Calu3 (cell line): ENCODE measurements at regions not wholly inside any gene's neighbourhood (a gene's known extent, or its start where the extent isn't known, plus 50 kb on each side); places are given as distances from the start of the nearest gene placed in this dataset.

Experiments used
- BruUV-seq: library from RNA; stranded (reverse); fragments of 400-500 nt; replicated peaks from 2 replicates; lab custom pipeline; 2021; lab: Mats Ljungman, UMichigan
- CTCF ChIA-PET: fragments of 300-600 bp; sonication (Branson Sonifier 250); formaldehyde crosslinking; loops from one replicate; lab custom pipeline; 2022; ENCODE audit warnings: antibody characterized with exemption; lab: Charles Lee
- DNase-seq: peaks from one replicate; pipeline ENCODE4 v3.0.0; 2022
- H3K27ac Mint-ChIP-seq: one replicate; pipeline ENCODE4 v1.8.0; 2022; ENCODE audit warnings: mixed read lengths; ENCODE audit not compliant: unreplicated experiment
- H3K27me3 Mint-ChIP-seq: one replicate; pipeline ENCODE4 v1.8.0; 2022; ENCODE audit warnings: mixed read lengths; ENCODE audit not compliant: unreplicated experiment
- H3K36me3 Mint-ChIP-seq: one replicate; pipeline ENCODE4 v1.8.0; 2022; ENCODE audit warnings: mild to moderate bottlenecking, moderate library complexity, mixed read lengths; ENCODE audit not compliant: insufficient read depth, unreplicated experiment
- H3K4me1 Mint-ChIP-seq: one replicate; pipeline ENCODE4 v1.8.0; 2022; ENCODE audit warnings: mild to moderate bottlenecking, low read depth, mixed read lengths; ENCODE audit not compliant: unreplicated experiment
- H3K4me3 Mint-ChIP-seq: one replicate; pipeline ENCODE4 v1.8.0; 2022; ENCODE audit warnings: mild to moderate bottlenecking, low read depth, moderate library complexity, mixed read lengths; ENCODE audit not compliant: unreplicated experiment
- H3K9me3 Mint-ChIP-seq: one replicate; pipeline ENCODE4 v1.8.0; 2022; ENCODE audit warnings: low read depth, mixed read lengths; ENCODE audit not compliant: unreplicated experiment
- CTCF ChIP-seq: fragments of 200-600 bp; IDR thresholded peaks from one replicate; pipeline ENCODE4 v1.8.0; 2022; ENCODE audit warnings: antibody characterized with exemption; ENCODE audit not compliant: unreplicated experiment
- intact Hi-C: fragments of 100-400 bp; cut with micrococcal nuclease; formaldehyde crosslinking; loops from one replicate; pipeline ENCODE4 v1.10.0; 2022; ENCODE audit not compliant: unreplicated experiment

GRCh38 chr2:220614064-220614463, 958.0 kb downstream of the EPHA4 start:
- intact Hi-C loops: no loop called here
- no peak overlapping the region for H3K27ac Mint-ChIP-seq
- H3K36me3 Mint-ChIP-seq: peaks cover 5% of the 10 kb centered on the region
- H3K4me1 Mint-ChIP-seq: peaks cover 15% of the 10 kb centered on the region
- no peak for TF ChIP-seq CTCF
- no peak overlapping the region for H3K4me3 Mint-ChIP-seq
- CTCF ChIA-PET: interaction anchor here (0.6 kb wide), 1 partner anchor 9 kb away, joined by 6 read pairs; no protein-coding TSS in a partner anchor
- H3K9me3 Mint-ChIP-seq: peaks cover 2% of the 10 kb centered on the region
- H3K27me3 Mint-ChIP-seq: no peaks in the 10 kb centered on the region
- BruUV-seq: no TSS peak
- DNase-seq: no peak

DNA sequence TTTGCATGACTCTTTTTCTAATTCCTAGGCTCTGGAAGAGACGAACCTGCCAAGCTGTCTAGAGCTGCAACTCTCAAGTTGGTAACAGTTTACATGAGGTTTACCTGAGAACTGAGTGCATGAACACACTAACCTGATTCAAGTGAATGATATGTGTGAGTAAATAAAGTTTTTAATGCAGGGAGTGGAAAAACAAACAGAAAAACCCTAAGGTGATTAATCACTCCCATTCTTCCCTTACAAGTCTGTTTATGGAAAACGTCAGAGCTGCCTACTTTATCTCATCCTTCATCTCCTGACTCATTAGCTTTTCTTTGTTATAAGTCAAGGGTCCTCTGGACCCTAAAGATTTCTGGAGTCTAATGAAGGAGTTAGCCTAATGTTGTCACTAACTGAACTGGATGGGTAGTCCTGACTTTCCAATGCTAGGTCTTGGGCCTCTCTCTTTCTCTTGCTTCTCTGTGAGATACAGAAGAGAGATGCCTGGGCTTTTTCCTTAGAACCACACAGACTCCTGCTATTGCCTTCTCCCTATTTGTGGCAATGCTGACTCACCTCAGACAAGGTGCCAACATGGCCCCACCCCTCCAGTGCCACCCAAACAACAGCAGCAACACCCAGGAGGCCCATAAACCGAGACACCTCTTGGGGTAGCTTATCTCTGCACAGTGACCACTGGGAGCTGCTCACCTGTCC, 952.4 kb downstream of the EPHA4 start:
- DNase-seq: peak; percentile 72
- CTCF ChIA-PET: interaction anchor here (0.6 to 1.0 kb wide), 3 partner anchors 947 to 1574 kb away, joined by 3 to 10 read pairs (median 6); no protein-coding TSS in a partner anchor
- intact Hi-C loops: loop anchor here (5.0 kb wide), 1 partner anchor 392 kb away; no protein-coding TSS in a partner anchor
- Mint-ChIP-seq H3K4me1 (peaks cover 37% of the 10 kb centered on the region), H3K9me3 (no peaks in the 10 kb centered on the region), H3K4me3 (peak overlapping the region; percentile 6), H3K36me3 (peaks cover 17% of the 10 kb centered on the region), H3K27me3 (no peaks in the 10 kb centered on the region), H3K27ac (peak overlapping the region; percentile 93)
- no peak for TF ChIP-seq CTCF
- BruUV-seq: no TSS peak

GRCh38 chr2:220626603-220627002, 945.5 kb downstream of the EPHA4 start:
- Mint-ChIP-seq H3K9me3 (no peaks in the 10 kb centered on the region), H3K4me3 (no peak overlapping the region), H3K4me1 (peaks cover 30% of the 10 kb centered on the region), H3K27ac (no peak overlapping the region), H3K27me3 (no peaks in the 10 kb centered on the region), H3K36me3 (no peaks in the 10 kb centered on the region)
- intact Hi-C loops: no loop called here
- TF ChIP-seq CTCF: no peak
- BruUV-seq: no TSS peak
- CTCF ChIA-PET: no interaction called here
- no peak for DNase-seq

DNA sequence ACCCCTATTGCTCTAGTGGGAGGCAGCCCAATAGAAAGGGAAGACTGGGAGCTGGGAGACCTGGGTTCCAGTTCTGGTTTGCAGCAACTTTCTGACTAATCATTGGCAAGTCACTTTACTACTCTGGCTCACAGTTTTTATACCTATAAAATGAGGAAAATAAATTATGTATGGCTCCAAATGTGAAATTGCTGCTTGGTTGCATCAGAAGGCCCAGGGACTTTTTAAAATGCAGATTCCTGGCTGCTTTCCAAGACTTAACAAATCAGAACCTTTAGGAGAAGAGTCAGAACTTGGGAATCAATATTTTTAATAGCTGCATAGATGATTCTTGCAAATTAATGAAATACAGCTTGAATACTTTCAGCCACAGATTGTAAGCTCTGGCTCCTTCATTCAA, 943.9 kb downstream of the EPHA4 start:
- Mint-ChIP-seq H3K4me3 (no peak overlapping the region), H3K27me3 (no peaks in the 10 kb centered on the region), H3K36me3 (no peaks in the 10 kb centered on the region), H3K4me1 (peaks cover 30% of the 10 kb centered on the region), H3K9me3 (no peaks in the 10 kb centered on the region), H3K27ac (no peak overlapping the region)
- no peak for TF ChIP-seq CTCF
- BruUV-seq: no TSS peak
- no peak for DNase-seq
- intact Hi-C loops: no loop called here
- CTCF ChIA-PET: no interaction called here
